Transverse colon (tissue), 4 donors: ENCODE measurements at regions not wholly inside any gene's neighbourhood (a gene's known extent, or its start where the extent isn't known, plus 50 kb on each side); places are given as distances from the start of the nearest gene placed in this dataset.

Experiments used
- DNase-seq: peaks from one replicate; pipeline ENCODE4 v3.0.0-alpha.2; 2019
- H3K27ac ChIP-seq, 4 donors: fragments of 200-600 bp; sonication (generic); 2 replicates each; pipeline ENCODE4 v1.5.1; 2016 to 2018; ENCODE audit warnings: inconsistent platforms in 4 of 4
- H3K27me3 ChIP-seq: fragments of 200-600 bp; sonication (generic); 2 replicates; pipeline ENCODE4 v1.5.1; 2017; ENCODE audit warnings: inconsistent platforms
- H3K36me3 ChIP-seq, 4 donors: fragments of 200-600 bp; sonication (generic); 2 replicates each; pipeline ENCODE4 v1.5.1; 2017 to 2019; ENCODE audit warnings: inconsistent platforms in 4 of 4
- H3K4me1 ChIP-seq, 4 donors: fragments of 200-600 bp; sonication (generic); 2 replicates each; pipeline ENCODE4 v1.5.1; 2017 to 2020; ENCODE audit warnings: inconsistent platforms in 4 of 4
- H3K4me3 ChIP-seq, 4 donors: fragments of 200-600 bp; sonication (generic); 1 replicate in 1 of 4; 2 replicates in 3 of 4; pipeline versions ENCODE4 v1.5.1 to v1.6.1; 2017 to 2019; ENCODE audit warnings: inconsistent platforms in 4 of 4
- H3K9me3 ChIP-seq, 2 donors: fragments of 200-600 bp; sonication (generic); 2 replicates each; pipeline ENCODE4 v1.5.1; 2017 to 2019; ENCODE audit warnings: inconsistent platforms in 2 of 2
- EP300 ChIP-seq: sonication (generic); formaldehyde crosslinking; IDR thresholded peaks from one replicate; pipeline ENCODE4 v1.6.1; 2017; ENCODE audit warnings: antibody characterized with exemption, low read depth
- POLR2A ChIP-seq: fragments of 450-650 bp; IDR thresholded peaks from one replicate; pipeline ENCODE4 v1.6.1; 2016; ENCODE audit warnings: antibody characterized with exemption, mild to moderate bottlenecking, moderate library complexity
- POLR2AphosphoS5 ChIP-seq, 3 donors: sonication (generic); formaldehyde crosslinking; IDR thresholded peaks; one replicate each; pipeline ENCODE4 v1.6.1; 2016; ENCODE audit warnings: antibody characterized with exemption in 3 of 3
- WGBS, 2 donors: methylation state at CpG; one replicate each; pipeline ENCODE4 v1.1.5; 2018; ENCODE audit warnings: low coverage in 1 of 2; 5-methylcytosine and 5-hydroxymethylcytosine counted together
- in situ Hi-C, 4 donors: fragments of 200-750 bp; cut with MboI; loops; one replicate each; pipeline versions ENCODE4 v1.15.0 to v1.15.1; 2017; ENCODE audit warnings: low sequenced_read_pairs in 3 of 4, low pct_ligation_motif_present in 1 of 4, low pct_unique_long_range_greater_than_20kb in 1 of 4
- intact Hi-C: fragments of 100-400 bp; cut with DNase I; formaldehyde crosslinking; loops from one replicate; pipeline ENCODE4 v1.15.1; 2023; ENCODE audit warnings: low total_unique reads
- TF ChIP-seq, protein P1 (sequence below), 5 experiments: fragments of 200-600 bp in 3 of 5; fragments of 450-650 bp in 2 of 5; sonication (generic) in 3 of 5; IDR thresholded peaks; 1 replicate in 2 of 5; 2 replicates in 3 of 5; pipeline ENCODE4 v1.5.1; 2016 to 2017; ENCODE audit warnings: antibody characterized with exemption in 5 of 5, inconsistent platforms in 3 of 5, mild to moderate bottlenecking in 2 of 5, moderate library complexity in 1 of 5

DNA sequence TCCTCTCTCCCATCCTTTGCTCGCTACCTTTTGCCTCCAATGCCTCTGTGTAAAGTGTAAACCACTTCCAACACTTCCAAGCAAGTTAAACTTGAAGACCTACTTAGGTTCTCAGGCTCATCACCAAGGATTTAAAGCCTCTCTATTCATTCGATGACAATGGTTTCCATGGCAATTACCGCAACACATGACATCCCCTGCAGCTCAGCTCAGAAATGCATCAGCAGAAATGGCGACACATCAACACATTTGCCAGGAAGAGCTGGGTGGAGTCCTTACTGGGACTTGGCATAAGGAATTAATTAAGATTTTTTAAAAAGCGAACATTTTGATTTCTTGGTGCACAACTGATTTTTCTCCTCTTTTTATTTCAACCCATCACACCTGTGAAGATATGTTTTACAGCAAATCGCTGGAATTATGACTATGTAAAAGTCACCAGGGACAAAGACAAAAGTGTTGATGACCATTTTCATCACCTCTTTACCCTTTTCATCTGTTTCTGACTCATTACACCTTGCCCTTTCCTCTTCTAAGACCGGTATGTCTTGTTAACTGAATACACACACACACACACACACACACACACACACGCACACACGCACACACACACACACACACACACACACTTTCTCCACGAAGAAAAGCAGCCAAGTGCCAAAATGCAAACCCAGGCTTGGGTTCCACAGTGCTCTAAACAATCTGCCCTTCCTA, 453.4 kb upstream of the CELF2 start:
- intact Hi-C loops, result no loop called here
- Histone ChIP-seq H3K36me3 (no peaks in the 10 kb centered on the region), H3K4me1 (no peaks in the 10 kb centered on the region), H3K27me3 (no peaks in the 10 kb centered on the region), H3K9me3 (no peaks in the 10 kb centered on the region), H3K27ac (no peak overlapping the region), H3K4me3 (no peak overlapping the region)
- 77 to 85% methylated on average over 10 of the region's 10 CpGs for WGBS, 2 donors
- DNase-seq, result no peak
- TF ChIP-seq POLR2A (no peak), POLR2AphosphoS5 (IDR thresholded peaks at IDR 0.05) (no peak), EP300 (no peak)
- TF ChIP-seq, protein P1, sequence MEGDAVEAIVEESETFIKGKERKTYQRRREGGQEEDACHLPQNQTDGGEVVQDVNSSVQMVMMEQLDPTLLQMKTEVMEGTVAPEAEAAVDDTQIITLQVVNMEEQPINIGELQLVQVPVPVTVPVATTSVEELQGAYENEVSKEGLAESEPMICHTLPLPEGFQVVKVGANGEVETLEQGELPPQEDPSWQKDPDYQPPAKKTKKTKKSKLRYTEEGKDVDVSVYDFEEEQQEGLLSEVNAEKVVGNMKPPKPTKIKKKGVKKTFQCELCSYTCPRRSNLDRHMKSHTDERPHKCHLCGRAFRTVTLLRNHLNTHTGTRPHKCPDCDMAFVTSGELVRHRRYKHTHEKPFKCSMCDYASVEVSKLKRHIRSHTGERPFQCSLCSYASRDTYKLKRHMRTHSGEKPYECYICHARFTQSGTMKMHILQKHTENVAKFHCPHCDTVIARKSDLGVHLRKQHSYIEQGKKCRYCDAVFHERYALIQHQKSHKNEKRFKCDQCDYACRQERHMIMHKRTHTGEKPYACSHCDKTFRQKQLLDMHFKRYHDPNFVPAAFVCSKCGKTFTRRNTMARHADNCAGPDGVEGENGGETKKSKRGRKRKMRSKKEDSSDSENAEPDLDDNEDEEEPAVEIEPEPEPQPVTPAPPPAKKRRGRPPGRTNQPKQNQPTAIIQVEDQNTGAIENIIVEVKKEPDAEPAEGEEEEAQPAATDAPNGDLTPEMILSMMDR (IDR thresholded peaks at IDR 0.05), result no peak
- in situ Hi-C loops, result no loop called here

GRCh38 chr10:10576937-10577336, 440.7 kb upstream of the CELF2 start:
- Histone ChIP-seq H3K9me3 (no peaks in the 10 kb centered on the region), H3K4me3 (no peak overlapping the region), H3K27ac (no peak overlapping the region), H3K4me1 (no peaks in the 10 kb centered on the region), H3K36me3 (no peaks in the 10 kb centered on the region), H3K27me3 (no peaks in the 10 kb centered on the region)
- DNase-seq, result no peak
- WGBS, 2 donors, result 89 to 95% methylated on average over 1 of the region's 1 CpG
- intact Hi-C loops, result no loop called here
- TF ChIP-seq, protein P1 (IDR thresholded peaks at IDR 0.05), result no peak
- TF ChIP-seq EP300 (no peak), POLR2A (no peak), POLR2AphosphoS5 (IDR thresholded peaks at IDR 0.05) (no peak)
- in situ Hi-C loops, result no loop called here

DNA sequence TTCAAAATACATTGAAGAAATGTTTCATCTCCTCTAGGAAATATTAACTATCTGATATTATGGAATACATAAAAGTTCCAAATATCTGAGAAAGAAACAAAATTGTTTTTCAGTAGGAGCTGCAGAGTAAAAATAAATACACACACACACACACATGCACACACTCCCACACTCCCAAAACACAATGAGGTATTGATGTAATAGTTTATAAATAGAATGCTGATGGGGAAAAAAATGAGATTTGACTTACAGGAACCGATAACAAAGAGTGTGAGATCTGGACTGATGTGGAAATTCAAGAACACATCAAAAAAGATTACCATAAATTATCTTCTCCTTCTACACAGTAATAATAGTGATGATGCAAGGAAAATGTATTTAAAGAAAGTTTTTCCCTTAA, 438.0 kb upstream of the CELF2 start:
- 67 to 73% methylated on average over 1 of the region's 1 CpG for WGBS, 2 donors
- intact Hi-C loops (no loop called here), in situ Hi-C loops (no loop called here)
- H3K36me3 ChIP-seq, result no peaks in the 10 kb centered on the region
- DNase-seq, result no peak
- H3K4me1 ChIP-seq, result no peaks in the 10 kb centered on the region
- H3K9me3 ChIP-seq, result no peaks in the 10 kb centered on the region
- H3K4me3 ChIP-seq, result no peak overlapping the region
- H3K27ac ChIP-seq, result no peak overlapping the region
- no peaks in the 10 kb centered on the region for H3K27me3 ChIP-seq
- TF ChIP-seq POLR2AphosphoS5 (IDR thresholded peaks at IDR 0.05), result no peak
- TF ChIP-seq, protein P1 (IDR thresholded peaks at IDR 0.05), result no peak
- TF ChIP-seq POLR2A, result no peak
- TF ChIP-seq EP300, result no peak

DNA sequence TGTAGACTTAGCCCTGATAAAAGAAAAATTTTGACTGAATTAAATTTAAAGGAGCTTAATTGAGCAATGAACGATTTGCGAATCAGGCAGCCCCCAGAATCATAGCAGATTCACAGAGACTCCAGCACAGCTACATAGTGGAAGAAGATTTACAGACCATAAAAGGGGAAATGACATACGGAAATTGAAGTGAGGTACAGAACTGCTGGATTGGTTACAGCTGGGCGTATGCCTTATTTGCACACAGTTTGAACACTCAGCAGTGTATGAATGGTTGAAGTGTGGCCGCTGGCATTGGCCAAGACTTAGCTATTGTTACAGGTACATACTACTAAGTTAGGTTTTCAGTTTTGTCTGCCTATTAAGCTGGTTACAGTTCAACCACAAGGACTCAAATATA, 433.5 kb upstream of the CELF2 start:
- H3K4me3 ChIP-seq, result no peak overlapping the region
- intact Hi-C loops, result no loop called here
- no peak overlapping the region for H3K27ac ChIP-seq
- no peaks in the 10 kb centered on the region for H3K9me3 ChIP-seq
- 55 to 71% methylated on average over 2 to 5 of the region's 5 CpGs for WGBS, 2 donors
- no peaks in the 10 kb centered on the region for H3K36me3 ChIP-seq
- H3K4me1 ChIP-seq, result no peaks in the 10 kb centered on the region
- H3K27me3 ChIP-seq, result no peaks in the 10 kb centered on the region
- TF ChIP-seq EP300 (no peak), POLR2AphosphoS5 (IDR thresholded peaks at IDR 0.05) (no peak), POLR2A (no peak)
- TF ChIP-seq, protein P1 (IDR thresholded peaks at IDR 0.05), result no peak
- DNase-seq, result no peak
- in situ Hi-C loops, result no loop called here
